ENCODE measurements at regions not wholly inside any gene's neighbourhood (a gene's known extent, or its start where the extent isn't known, plus 50 kb on each side); places are given as distances from the start of the nearest gene placed in this dataset.

DNA sequence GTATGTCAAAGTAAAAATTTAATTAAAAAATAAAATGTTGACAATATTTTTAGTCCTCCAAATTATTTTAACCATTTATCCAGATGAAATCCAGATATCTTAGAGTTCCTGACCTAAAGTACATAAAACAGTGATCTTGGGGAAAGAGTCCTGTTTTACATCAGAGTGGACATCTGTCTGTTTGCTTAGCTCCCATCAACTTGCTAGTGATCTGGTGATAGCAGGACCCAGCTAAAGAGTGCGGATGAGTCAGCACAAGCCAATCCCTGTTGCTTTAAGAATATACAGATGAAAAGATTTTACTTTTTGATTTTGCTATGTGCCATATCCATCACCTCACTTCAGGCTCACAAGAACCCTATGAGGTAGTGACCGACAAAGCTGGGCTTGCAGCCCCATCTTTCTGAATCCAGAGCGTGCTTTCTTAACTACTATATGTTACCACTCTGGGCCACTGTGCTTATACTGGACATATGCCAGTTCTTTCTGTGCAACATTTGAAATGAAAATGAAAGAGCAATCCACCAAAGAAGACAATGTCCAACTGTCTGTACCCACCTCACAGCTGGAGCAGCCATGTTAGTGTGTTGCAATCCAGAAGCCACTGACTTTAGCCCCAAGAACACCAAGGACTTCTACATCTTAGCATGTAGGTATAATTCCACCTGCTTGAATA is 167.6 kb upstream of the SESN3 start:
- no peak overlapping the region for H2BK5ac ChIP-seq (ENCODE audit: low read depth, low read length)
- FAIRE-seq (no peak), DNase-seq (ENCODE audit: low read depth in 1 of 2, low spot score in 2 of 2) (no peak)
- H3K79me2 ChIP-seq (ENCODE audit: control insufficient read depth in 1 of 2, insufficient read depth in 2 of 2, low read length in 2 of 2), result no peaks in the 10 kb centered on the region
- no peak overlapping the region for H3K56ac ChIP-seq (replicated peaks; ENCODE audit: insufficient read length, low read depth, low read length)
- H3K23ac ChIP-seq (ENCODE audit: insufficient read length), result no peak overlapping the region
- H3K23me2 ChIP-seq (ENCODE audit: low read depth, low read length), result no peaks in the 10 kb centered on the region
- H2BK12ac ChIP-seq (ENCODE audit: low read depth, low read length), result no peak overlapping the region
- H3K9me3 ChIP-seq (ENCODE audit: insufficient read depth in 2 of 2, low read depth in 1 of 2, low read length in 1 of 2), result no peaks in the 10 kb centered on the region
- H3K27me3 ChIP-seq (replicated peaks in 1 of 4; ENCODE audit: control insufficient read depth in 3 of 4, extremely low read depth in 1 of 4, insufficient read depth in 3 of 4, low read length in 3 of 4), result no peaks in the 10 kb centered on the region
- no peaks in the 10 kb centered on the region for H3K4me1 ChIP-seq (replicated peaks in 1 of 4; ENCODE audit: control insufficient read depth in 3 of 4, insufficient read depth in 4 of 4, low read length in 3 of 4)
- H3K79me1 ChIP-seq (ENCODE audit: low read depth, low read length), result no peaks in the 10 kb centered on the region
- H3K4ac ChIP-seq (replicated peaks; ENCODE audit: insufficient read length, low read depth, low read length), result no peak overlapping the region
- H2AFZ ChIP-seq (ENCODE audit: low read length), result no peak overlapping the region
- no peak overlapping the region for H3K14ac ChIP-seq (ENCODE audit: insufficient read length)
- no peak overlapping the region for H2BK20ac ChIP-seq (ENCODE audit: low read length)
- H3K27ac ChIP-seq (ENCODE audit: low read depth, low read length), result no peak overlapping the region
- ChIA-PET POLR2A (ENCODE audit: partially characterized antibody) (no interaction called here), CTCF (ENCODE audit: partially characterized antibody) (interaction anchor here (1.1 kb wide), 1 partner anchor 240 kb away, joined by 4 read pairs; no protein-coding TSS in a partner anchor)
- no peak overlapping the region for H3K9ac ChIP-seq (replicated peaks in 1 of 4; ENCODE audit: extremely low read depth in 1 of 4, low read depth in 3 of 4, low read length in 3 of 4)
- H3K4me2 ChIP-seq (ENCODE audit: insufficient read depth in 1 of 2, low read depth in 2 of 2, low read length in 2 of 2), result no peak overlapping the region
- H4K20me1 ChIP-seq (replicated peaks in 1 of 2; ENCODE audit: control insufficient read depth in 1 of 2, insufficient read depth in 2 of 2, low read length in 2 of 2), result no peaks in the 10 kb centered on the region
- no peak overlapping the region for H2BK15ac ChIP-seq (ENCODE audit: low read length)
- no peak overlapping the region for H4K91ac ChIP-seq (replicated peaks; ENCODE audit: insufficient read length, low read length)
- H3K4me3 ChIP-seq (ENCODE audit: extremely low read depth in 1 of 4, insufficient read depth in 2 of 4, low read depth in 3 of 4, low read length in 4 of 4), result no peak overlapping the region
- H4K8ac ChIP-seq (ENCODE audit: extremely low read depth, insufficient read depth, low read length), result no peak overlapping the region
- H3K36me3 ChIP-seq (ENCODE audit: control insufficient read depth in 2 of 4, insufficient read depth in 4 of 4, low read length in 3 of 4), result no peaks in the 10 kb centered on the region
- H3K18ac ChIP-seq (ENCODE audit: extremely low read depth, low read length), result no peak overlapping the region
- WGBS, 2 experiments (ENCODE audit: extremely low coverage in 1 of 2, insufficient coverage in 1 of 2, insufficient read length in 1 of 2, insufficient replicate concordance in 2 of 2, low coverage in 1 of 2, low lambda C conversion rate in 2 of 2, missing lambda C conversion rate in 1 of 2), result 95% methylated on average over 3 of the region's 3 CpGs; no CpG with 5 or more reads in 1 of the 2 experiments
- no peak overlapping the region for H2BK120ac ChIP-seq (replicated peaks; ENCODE audit: low read depth, low read length)
- H2AK5ac ChIP-seq (ENCODE audit: low read depth, low read length), result no peak overlapping the region
- no peak overlapping the region for H4K5ac ChIP-seq (ENCODE audit: insufficient read length, low read depth, low read length)
- no peak for TF ChIP-seq RBBP5 (IDR thresholded peaks at IDR 0.05; ENCODE audit: borderline replicate concordance, low read depth, low read length)
- TF ChIP-seq GABPA (IDR thresholded peaks at IDR 0.05; ENCODE audit: borderline replicate concordance, insufficient read depth, low read length), result no peak
- no peak for TF ChIP-seq TCF12 (IDR thresholded peaks at IDR 0.05; ENCODE audit: low read depth, low read length)
- no peak for TF ChIP-seq BCL11A (IDR thresholded peaks at IDR 0.05; ENCODE audit: low read depth in 2 of 2, low read length in 2 of 2)
- no peak for TF ChIP-seq TBP (IDR thresholded peaks at IDR 0.05; ENCODE audit: low read depth, low read length)
- TF ChIP-seq TAF1 (IDR thresholded peaks at IDR 0.05; ENCODE audit: low read depth, low read length), result no peak
- no peak for TF ChIP-seq SRF (IDR thresholded peaks at IDR 0.05; ENCODE audit: low read depth, low read length)
- TF ChIP-seq EP300 (IDR thresholded peaks at IDR 0.05; ENCODE audit: borderline replicate concordance in 1 of 2, low read depth in 2 of 2, low read length in 2 of 2), result no peak
- TF ChIP-seq, protein P1, sequence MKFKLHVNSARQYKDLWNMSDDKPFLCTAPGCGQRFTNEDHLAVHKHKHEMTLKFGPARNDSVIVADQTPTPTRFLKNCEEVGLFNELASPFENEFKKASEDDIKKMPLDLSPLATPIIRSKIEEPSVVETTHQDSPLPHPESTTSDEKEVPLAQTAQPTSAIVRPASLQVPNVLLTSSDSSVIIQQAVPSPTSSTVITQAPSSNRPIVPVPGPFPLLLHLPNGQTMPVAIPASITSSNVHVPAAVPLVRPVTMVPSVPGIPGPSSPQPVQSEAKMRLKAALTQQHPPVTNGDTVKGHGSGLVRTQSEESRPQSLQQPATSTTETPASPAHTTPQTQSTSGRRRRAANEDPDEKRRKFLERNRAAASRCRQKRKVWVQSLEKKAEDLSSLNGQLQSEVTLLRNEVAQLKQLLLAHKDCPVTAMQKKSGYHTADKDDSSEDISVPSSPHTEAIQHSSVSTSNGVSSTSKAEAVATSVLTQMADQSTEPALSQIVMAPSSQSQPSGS (IDR thresholded peaks at IDR 0.05; ENCODE audit: low read length), result no peak
- no peak for TF ChIP-seq CHD2 (IDR thresholded peaks at IDR 0.05; ENCODE audit: low read length)
- no peak for TF ChIP-seq JUN (IDR thresholded peaks at IDR 0.05; ENCODE audit: low read depth, low read length)
- TF ChIP-seq CHD1 (IDR thresholded peaks at IDR 0.05; ENCODE audit: low read depth, low read length), result no peak
- TF ChIP-seq SP2 (IDR thresholded peaks at IDR 0.05; ENCODE audit: low read length), result no peak
